ENCODE measurements at regions not wholly inside any gene's neighbourhood (a gene's known extent, or its start where the extent isn't known, plus 50 kb on each side); places are given as distances from the start of the nearest gene placed in this dataset.

GRCh38 chr9:84480071-84480470 lies 139.5 kb upstream of the SLC28A3 start:
- TF ChIP-seq CTCF (IDR thresholded peaks at IDR 0.05) (no peak), ZFX (IDR thresholded peaks at IDR 0.05; ENCODE audit: borderline replicate concordance) (no peak)
